HFFc6 (cell line): ENCODE measurements at regions not wholly inside any gene's neighbourhood (a gene's known extent, or its start where the extent isn't known, plus 50 kb on each side); places are given as distances from the start of the nearest gene placed in this dataset.

ENCODE experiments used
- DNase-seq: peaks from one replicate; pipeline ENCODE4 v3.0.0-alpha.2; 2018
- H3K27ac Mint-ChIP-seq: 2 replicates; pipeline ENCODE4 v1.8.0; 2020; ENCODE audit warnings: mild to moderate bottlenecking, mixed read lengths
- H3K27me3 Mint-ChIP-seq: 2 replicates; pipeline ENCODE4 v1.8.0; 2021; ENCODE audit warnings: mild to moderate bottlenecking, moderate library complexity, mixed read lengths; ENCODE audit not compliant: insufficient read depth
- H3K36me3 Mint-ChIP-seq: 2 replicates; pipeline ENCODE4 v1.8.0; 2021; ENCODE audit warnings: low read depth, mixed read lengths
- H3K4me1 Mint-ChIP-seq: 2 replicates; pipeline ENCODE4 v1.8.0; 2020; ENCODE audit warnings: low read depth, mixed read lengths
- H3K4me3 Mint-ChIP-seq: 2 replicates; pipeline ENCODE4 v1.8.0; 2020; ENCODE audit warnings: mild to moderate bottlenecking, moderate library complexity, mixed read lengths
- H3K9me3 Mint-ChIP-seq: 2 replicates; pipeline ENCODE4 v1.8.0; 2020; ENCODE audit warnings: mild to moderate bottlenecking, mixed read lengths
- TF ChIP-seq, protein P1 (sequence below): fragments of 200-600 bp; sonication (generic); IDR thresholded peaks from 2 replicates; pipeline ENCODE4 v1.5.0; 2021; ENCODE audit warnings: antibody characterized with exemption, mild to moderate bottlenecking

DNA sequence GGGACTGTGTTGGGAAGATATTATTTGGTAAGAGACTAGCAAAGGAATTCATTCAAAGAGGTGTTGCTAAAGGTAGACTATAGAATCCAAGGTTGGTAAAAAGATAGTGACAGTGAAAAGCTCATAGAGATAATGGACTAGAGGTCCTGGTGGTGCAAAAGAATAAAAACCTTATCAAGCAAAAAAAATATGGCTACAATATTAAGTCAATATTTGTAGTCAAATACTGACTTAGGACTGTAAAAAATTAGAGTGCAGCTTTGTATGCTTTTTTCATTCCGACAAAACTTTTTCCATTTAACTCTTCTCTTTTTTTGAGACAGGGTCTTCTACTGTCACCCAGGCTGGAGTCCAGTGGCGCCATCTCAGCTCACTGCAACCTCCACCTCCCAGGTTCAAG is 444.0 kb upstream of the AGTR1 start:
- no peak for DNase-seq
- Mint-ChIP-seq H3K27me3 (no peaks in the 10 kb centered on the region; the same call in 1 of the 2 replicates), H3K4me3 (no peak overlapping the region), H3K4me1 (no peaks in the 10 kb centered on the region), H3K9me3 (peaks cover 20% of the 10 kb centered on the region), H3K27ac (no peak overlapping the region), H3K36me3 (no peaks in the 10 kb centered on the region)
- TF ChIP-seq, protein P1, sequence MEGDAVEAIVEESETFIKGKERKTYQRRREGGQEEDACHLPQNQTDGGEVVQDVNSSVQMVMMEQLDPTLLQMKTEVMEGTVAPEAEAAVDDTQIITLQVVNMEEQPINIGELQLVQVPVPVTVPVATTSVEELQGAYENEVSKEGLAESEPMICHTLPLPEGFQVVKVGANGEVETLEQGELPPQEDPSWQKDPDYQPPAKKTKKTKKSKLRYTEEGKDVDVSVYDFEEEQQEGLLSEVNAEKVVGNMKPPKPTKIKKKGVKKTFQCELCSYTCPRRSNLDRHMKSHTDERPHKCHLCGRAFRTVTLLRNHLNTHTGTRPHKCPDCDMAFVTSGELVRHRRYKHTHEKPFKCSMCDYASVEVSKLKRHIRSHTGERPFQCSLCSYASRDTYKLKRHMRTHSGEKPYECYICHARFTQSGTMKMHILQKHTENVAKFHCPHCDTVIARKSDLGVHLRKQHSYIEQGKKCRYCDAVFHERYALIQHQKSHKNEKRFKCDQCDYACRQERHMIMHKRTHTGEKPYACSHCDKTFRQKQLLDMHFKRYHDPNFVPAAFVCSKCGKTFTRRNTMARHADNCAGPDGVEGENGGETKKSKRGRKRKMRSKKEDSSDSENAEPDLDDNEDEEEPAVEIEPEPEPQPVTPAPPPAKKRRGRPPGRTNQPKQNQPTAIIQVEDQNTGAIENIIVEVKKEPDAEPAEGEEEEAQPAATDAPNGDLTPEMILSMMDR, result no peak

DNA sequence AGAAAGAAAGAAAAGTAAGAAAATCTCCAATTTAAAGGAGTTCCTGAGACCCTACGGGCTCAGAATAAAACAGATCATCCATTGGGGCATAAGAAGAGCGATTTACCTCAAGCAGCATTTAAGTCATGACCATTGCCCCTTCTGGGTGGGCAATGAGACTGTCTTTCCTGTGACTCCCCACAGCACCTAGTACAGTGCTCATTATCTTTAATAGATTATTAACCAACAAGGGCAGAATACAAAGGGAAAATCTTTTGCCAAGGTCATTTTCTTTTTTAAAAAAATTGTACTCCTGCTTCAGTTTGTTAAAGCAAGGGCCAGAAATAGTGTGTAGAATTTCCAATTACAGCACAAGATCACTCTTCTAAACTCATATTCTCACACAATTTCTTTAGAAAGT is 443.3 kb upstream of the AGTR1 start:
- Mint-ChIP-seq H3K36me3 (no peaks in the 10 kb centered on the region), H3K4me1 (no peaks in the 10 kb centered on the region), H3K27me3 (no peaks in the 10 kb centered on the region; the same call in 1 of the 2 replicates), H3K4me3 (no peak overlapping the region), H3K9me3 (peaks cover 18% of the 10 kb centered on the region), H3K27ac (no peak overlapping the region)
- TF ChIP-seq, protein P1, result no peak
- no peak for DNase-seq

DNA sequence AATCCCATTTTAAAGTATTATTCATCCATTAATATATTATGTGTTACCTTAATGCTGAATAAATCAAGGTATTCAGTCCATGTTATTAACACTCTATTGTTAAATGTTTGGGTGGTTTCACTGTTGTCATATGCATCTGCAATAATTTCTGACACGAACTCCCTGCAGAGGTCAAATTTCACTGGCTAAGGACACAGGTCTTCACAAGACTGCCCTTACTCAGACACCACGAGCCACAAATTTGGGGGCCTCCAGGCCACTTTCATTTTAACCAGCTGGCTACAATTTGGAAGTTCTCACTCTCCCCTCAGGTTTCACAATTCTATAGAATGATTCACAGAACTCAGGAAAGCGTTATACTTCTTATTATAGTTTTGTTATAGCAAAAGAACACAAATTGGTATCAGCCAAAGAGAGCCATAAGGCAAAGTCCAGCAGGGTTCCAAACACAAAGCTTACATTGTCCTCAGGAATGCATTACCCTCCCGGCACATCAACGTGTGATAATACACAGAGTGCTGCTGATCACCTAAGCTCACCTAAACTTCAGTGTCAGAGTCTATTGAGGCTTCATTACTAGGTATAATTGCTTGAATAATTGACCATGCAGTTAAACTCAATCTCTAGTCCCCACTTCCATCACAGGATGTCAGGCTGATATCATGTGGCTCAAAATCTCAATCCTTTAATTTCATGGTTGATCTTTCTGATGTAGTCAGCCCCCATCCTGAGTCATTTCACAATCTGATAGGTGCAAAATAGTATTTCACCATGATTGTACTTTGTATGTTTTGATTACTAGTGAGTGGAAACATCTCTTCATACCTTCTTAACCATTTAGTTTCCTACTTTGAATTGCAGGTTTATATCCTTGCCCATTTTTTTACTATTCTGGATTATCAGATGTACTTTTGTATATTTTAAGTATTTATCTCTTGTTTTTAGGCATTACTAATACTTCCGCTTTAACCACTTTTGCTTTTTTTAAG is 441.4 kb upstream of the AGTR1 start:
- H3K4me1 Mint-ChIP-seq, result no peaks in the 10 kb centered on the region
- TF ChIP-seq, protein P1, result no peak
- no peaks in the 10 kb centered on the region; the same call in 1 of the 2 replicates for H3K27me3 Mint-ChIP-seq
- H3K27ac Mint-ChIP-seq, result no peak overlapping the region
- H3K9me3 Mint-ChIP-seq, result peaks cover 18% of the 10 kb centered on the region
- no peak for DNase-seq
- no peaks in the 10 kb centered on the region for H3K36me3 Mint-ChIP-seq
- no peak overlapping the region for H3K4me3 Mint-ChIP-seq

DNA sequence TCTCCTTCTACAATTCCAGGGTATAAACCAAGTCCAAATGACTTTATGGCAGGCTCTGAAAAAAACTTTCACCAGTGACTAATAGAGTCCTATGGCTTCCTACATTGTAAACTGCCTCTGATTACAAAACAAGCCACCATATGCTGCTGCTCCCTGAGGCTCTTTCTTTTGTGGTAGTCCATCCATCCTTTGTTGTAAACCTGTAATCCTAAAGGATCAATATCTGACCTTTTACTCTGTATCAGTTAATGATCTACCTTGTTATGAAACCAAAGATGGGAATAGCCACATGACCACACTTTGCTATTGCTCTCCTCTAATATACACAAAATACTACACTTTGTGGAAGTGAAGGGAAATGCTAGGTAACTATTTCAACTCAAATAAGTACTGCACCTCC is 434.7 kb upstream of the AGTR1 start:
- H3K4me1 Mint-ChIP-seq, result no peaks in the 10 kb centered on the region
- H3K4me3 Mint-ChIP-seq, result no peak overlapping the region
- H3K36me3 Mint-ChIP-seq, result no peaks in the 10 kb centered on the region
- no peak for DNase-seq
- H3K27me3 Mint-ChIP-seq, result no peaks in the 10 kb centered on the region; the same call in 1 of the 2 replicates
- TF ChIP-seq, protein P1, result no peak
- H3K9me3 Mint-ChIP-seq, result peaks cover 6% of the 10 kb centered on the region
- H3K27ac Mint-ChIP-seq, result no peak overlapping the region

DNA sequence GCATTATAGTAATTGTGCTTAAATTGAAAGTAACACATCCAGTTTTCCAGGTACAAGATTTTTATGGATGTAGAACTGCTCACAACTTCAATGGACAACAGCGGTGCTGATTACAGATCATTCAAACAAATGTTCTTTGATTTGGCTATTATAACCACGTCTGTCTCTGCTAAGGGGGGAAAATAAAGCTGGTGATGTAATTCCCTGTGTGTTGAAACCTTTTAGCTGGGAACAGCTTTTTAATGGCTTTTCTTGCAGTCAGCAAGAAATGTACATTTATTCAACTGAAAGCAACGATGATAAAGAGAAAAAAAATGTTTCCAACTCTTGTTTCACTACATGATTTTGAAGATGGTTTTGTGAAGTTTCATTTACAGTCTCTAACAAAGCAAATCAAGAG is 431.9 kb upstream of the AGTR1 start:
- no peaks in the 10 kb centered on the region; the same call in 1 of the 2 replicates for H3K27me3 Mint-ChIP-seq
- no peak overlapping the region for H3K4me3 Mint-ChIP-seq
- H3K4me1 Mint-ChIP-seq, result no peaks in the 10 kb centered on the region
- H3K36me3 Mint-ChIP-seq, result no peaks in the 10 kb centered on the region
- peaks cover 5% of the 10 kb centered on the region for H3K9me3 Mint-ChIP-seq
- DNase-seq, result no peak
- no peak overlapping the region for H3K27ac Mint-ChIP-seq
- TF ChIP-seq, protein P1, result no peak
